WTC11 (cell line): ENCODE measurements at regions not wholly inside any gene's neighbourhood (a gene's known extent, or its start where the extent isn't known, plus 50 kb on each side); places are given as distances from the start of the nearest gene placed in this dataset.

Experiments
- ATAC-seq: fragments of 200-7000 bp; cut with Tn5 transposase; 2 replicates; pipeline ENCODE4 v1.10.0; 2021; ENCODE audit warnings: mild to moderate bottlenecking, moderate library complexity
- CTCF ChIA-PET: fragments of 300-600 bp; sonication (Branson Sonifier 250); formaldehyde crosslinking; loops from one replicate; lab custom pipeline; 2021; ENCODE audit warnings: antibody characterized with exemption; lab: Charles Lee
- POLR2A ChIA-PET: fragments of 350-600 bp; sonication (Branson Sonifier 250); formaldehyde crosslinking; loops from one replicate; lab custom pipeline; 2021; ENCODE audit warnings: antibody characterized with exemption; lab: Charles Lee
- DNase-seq: peaks from one replicate; pipeline ENCODE4 v3.0.0; 2021; ENCODE audit warnings: low spot score
- H3K27ac Mint-ChIP-seq: 2 replicates; pipeline ENCODE4 v1.8.0; 2021; ENCODE audit warnings: mixed read lengths
- H3K27me3 Mint-ChIP-seq: 2 replicates; pipeline ENCODE4 v1.8.0; 2021; ENCODE audit warnings: low read depth, mild to moderate bottlenecking, moderate library complexity, mixed read lengths
- H3K36me3 Mint-ChIP-seq: 2 replicates; pipeline ENCODE4 v1.8.0; 2021; ENCODE audit warnings: mixed read lengths
- H3K4me1 Mint-ChIP-seq: 2 replicates; pipeline ENCODE4 v1.8.0; 2022; ENCODE audit warnings: mixed read lengths
- H3K4me3 Mint-ChIP-seq: 2 replicates; pipeline ENCODE4 v1.8.0; 2021; ENCODE audit warnings: mild to moderate bottlenecking, moderate library complexity, mixed read lengths
- H3K9me3 Mint-ChIP-seq: 2 replicates; pipeline ENCODE4 v1.8.0; 2021; ENCODE audit warnings: mixed read lengths
- NFYB ChIP-seq: sonication (generic); formaldehyde crosslinking; conservative IDR thresholded peaks from 2 replicates; pipeline ENCODE4 v1.8.0; 2022; ENCODE audit warnings: low read depth, missing genetic modification reagents
- NR2C2 ChIP-seq: sonication (generic); formaldehyde crosslinking; IDR thresholded peaks from 2 replicates; pipeline ENCODE4 v1.8.0; 2022; ENCODE audit warnings: mild to moderate bottlenecking, missing genetic modification reagents
- ZNF138 ChIP-seq: sonication (generic); formaldehyde crosslinking; conservative IDR thresholded peaks from 2 replicates; pipeline ENCODE4 v1.8.1; 2022; ENCODE audit warnings: mild to moderate bottlenecking, moderate library complexity, missing genetic modification reagents
- ZNF219 ChIP-seq: sonication (generic); formaldehyde crosslinking; IDR thresholded peaks from 2 replicates; pipeline ENCODE4 v1.8.0; 2023; ENCODE audit warnings: missing genetic modification reagents, mild to moderate bottlenecking, borderline replicate concordance
- TF ChIP-seq, protein P1 (sequence below): fragments of 250-450 bp; sonication (Bioruptor Pico); IDR thresholded peaks from 2 replicates; pipeline ENCODE4 v1.9.0; 2021; ENCODE audit warnings: mild to moderate bottlenecking, borderline replicate concordance
- TF ChIP-seq, protein P2 (sequence below): sonication (generic); formaldehyde crosslinking; IDR thresholded peaks from 2 replicates; pipeline ENCODE4 v1.8.1; 2023; ENCODE audit warnings: mild to moderate bottlenecking, missing genetic modification reagents, borderline replicate concordance
- TF ChIP-seq, protein P3 (sequence below): sonication (generic); formaldehyde crosslinking; IDR thresholded peaks from 2 replicates; pipeline ENCODE4 v1.8.0; 2022; ENCODE audit warnings: mild to moderate bottlenecking, missing genetic modification reagents
- TF ChIP-seq, protein P4 (sequence below): sonication (generic); formaldehyde crosslinking; IDR thresholded peaks from 2 replicates; pipeline ENCODE4 v1.8.1; 2023; ENCODE audit warnings: mild to moderate bottlenecking, missing genetic modification reagents, moderate library complexity
- TF ChIP-seq, protein P5 (sequence below): sonication (generic); formaldehyde crosslinking; IDR thresholded peaks from 2 replicates; pipeline ENCODE4 v1.8.0; 2022; ENCODE audit warnings: missing genetic modification reagents

DNA sequence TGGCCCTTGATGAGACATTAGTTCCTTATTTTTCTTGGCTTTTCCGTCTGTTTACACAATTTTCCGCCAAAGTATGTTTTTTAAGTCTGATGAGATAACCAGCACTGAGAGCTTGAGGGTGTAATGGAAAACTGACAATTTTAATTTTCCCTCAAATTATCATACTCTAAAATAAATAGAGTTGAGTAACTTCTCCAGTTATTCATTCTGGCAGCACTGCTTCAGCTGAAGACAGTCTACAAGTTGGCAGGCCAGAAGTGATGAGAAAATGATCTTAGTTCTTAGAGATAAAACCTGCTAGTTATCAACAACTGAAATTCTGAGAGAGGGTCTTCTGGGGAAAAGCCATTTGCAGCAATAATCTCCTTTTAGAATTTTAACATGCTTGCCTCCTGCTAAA, 241.6 kb upstream of the TET2 start (continued):
- TF ChIP-seq, protein P1, sequence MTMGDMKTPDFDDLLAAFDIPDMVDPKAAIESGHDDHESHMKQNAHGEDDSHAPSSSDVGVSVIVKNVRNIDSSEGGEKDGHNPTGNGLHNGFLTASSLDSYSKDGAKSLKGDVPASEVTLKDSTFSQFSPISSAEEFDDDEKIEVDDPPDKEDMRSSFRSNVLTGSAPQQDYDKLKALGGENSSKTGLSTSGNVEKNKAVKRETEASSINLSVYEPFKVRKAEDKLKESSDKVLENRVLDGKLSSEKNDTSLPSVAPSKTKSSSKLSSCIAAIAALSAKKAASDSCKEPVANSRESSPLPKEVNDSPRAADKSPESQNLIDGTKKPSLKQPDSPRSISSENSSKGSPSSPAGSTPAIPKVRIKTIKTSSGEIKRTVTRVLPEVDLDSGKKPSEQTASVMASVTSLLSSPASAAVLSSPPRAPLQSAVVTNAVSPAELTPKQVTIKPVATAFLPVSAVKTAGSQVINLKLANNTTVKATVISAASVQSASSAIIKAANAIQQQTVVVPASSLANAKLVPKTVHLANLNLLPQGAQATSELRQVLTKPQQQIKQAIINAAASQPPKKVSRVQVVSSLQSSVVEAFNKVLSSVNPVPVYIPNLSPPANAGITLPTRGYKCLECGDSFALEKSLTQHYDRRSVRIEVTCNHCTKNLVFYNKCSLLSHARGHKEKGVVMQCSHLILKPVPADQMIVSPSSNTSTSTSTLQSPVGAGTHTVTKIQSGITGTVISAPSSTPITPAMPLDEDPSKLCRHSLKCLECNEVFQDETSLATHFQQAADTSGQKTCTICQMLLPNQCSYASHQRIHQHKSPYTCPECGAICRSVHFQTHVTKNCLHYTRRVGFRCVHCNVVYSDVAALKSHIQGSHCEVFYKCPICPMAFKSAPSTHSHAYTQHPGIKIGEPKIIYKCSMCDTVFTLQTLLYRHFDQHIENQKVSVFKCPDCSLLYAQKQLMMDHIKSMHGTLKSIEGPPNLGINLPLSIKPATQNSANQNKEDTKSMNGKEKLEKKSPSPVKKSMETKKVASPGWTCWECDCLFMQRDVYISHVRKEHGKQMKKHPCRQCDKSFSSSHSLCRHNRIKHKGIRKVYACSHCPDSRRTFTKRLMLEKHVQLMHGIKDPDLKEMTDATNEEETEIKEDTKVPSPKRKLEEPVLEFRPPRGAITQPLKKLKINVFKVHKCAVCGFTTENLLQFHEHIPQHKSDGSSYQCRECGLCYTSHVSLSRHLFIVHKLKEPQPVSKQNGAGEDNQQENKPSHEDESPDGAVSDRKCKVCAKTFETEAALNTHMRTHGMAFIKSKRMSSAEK (CRISPR knock-in tag), result no peak
- TF ChIP-seq, protein P2, sequence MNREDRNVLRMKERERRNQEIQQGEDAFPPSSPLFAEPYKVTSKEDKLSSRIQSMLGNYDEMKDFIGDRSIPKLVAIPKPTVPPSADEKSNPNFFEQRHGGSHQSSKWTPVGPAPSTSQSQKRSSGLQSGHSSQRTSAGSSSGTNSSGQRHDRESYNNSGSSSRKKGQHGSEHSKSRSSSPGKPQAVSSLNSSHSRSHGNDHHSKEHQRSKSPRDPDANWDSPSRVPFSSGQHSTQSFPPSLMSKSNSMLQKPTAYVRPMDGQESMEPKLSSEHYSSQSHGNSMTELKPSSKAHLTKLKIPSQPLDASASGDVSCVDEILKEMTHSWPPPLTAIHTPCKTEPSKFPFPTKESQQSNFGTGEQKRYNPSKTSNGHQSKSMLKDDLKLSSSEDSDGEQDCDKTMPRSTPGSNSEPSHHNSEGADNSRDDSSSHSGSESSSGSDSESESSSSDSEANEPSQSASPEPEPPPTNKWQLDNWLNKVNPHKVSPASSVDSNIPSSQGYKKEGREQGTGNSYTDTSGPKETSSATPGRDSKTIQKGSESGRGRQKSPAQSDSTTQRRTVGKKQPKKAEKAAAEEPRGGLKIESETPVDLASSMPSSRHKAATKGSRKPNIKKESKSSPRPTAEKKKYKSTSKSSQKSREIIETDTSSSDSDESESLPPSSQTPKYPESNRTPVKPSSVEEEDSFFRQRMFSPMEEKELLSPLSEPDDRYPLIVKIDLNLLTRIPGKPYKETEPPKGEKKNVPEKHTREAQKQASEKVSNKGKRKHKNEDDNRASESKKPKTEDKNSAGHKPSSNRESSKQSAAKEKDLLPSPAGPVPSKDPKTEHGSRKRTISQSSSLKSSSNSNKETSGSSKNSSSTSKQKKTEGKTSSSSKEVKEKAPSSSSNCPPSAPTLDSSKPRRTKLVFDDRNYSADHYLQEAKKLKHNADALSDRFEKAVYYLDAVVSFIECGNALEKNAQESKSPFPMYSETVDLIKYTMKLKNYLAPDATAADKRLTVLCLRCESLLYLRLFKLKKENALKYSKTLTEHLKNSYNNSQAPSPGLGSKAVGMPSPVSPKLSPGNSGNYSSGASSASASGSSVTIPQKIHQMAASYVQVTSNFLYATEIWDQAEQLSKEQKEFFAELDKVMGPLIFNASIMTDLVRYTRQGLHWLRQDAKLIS (CRISPR knock-in tag), result no peak

DNA sequence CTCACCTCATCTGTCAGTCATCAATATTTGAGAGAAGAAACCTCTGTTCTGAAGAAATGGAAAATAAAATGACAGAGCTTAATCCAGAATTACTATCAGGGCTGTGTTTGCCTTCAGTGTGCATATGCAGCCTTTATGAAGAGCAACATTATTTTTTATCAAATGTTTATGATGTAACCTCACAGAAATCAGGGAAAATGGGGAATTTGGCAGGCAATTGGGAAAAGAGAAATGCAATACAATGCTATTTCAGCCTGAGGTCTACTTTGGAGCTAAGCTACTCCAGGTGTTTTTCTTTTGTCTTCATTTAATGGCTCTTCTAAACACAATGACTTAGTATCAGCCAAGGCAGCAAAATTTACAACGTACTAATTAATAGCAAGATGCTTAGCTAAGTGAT, 241.1 kb upstream of the TET2 start:
- ATAC-seq (no peak), DNase-seq (no peak)
- POLR2A ChIA-PET, result no interaction called here
- Mint-ChIP-seq H3K27ac (no peak overlapping the region), H3K9me3 (no peaks in the 10 kb centered on the region), H3K36me3 (no peaks in the 10 kb centered on the region), H3K4me3 (no peak overlapping the region), H3K27me3 (peaks cover 94% of the 10 kb centered on the region), H3K4me1 (peaks cover 4% of the 10 kb centered on the region; the same call in 1 of the 2 replicates)
- TF ChIP-seq NR2C2 (CRISPR knock-in tag), result no peak
- no peak for TF ChIP-seq NFYB (CRISPR knock-in tag)
- no peak for TF ChIP-seq ZNF138 (CRISPR knock-in tag)
- TF ChIP-seq, protein P3, sequence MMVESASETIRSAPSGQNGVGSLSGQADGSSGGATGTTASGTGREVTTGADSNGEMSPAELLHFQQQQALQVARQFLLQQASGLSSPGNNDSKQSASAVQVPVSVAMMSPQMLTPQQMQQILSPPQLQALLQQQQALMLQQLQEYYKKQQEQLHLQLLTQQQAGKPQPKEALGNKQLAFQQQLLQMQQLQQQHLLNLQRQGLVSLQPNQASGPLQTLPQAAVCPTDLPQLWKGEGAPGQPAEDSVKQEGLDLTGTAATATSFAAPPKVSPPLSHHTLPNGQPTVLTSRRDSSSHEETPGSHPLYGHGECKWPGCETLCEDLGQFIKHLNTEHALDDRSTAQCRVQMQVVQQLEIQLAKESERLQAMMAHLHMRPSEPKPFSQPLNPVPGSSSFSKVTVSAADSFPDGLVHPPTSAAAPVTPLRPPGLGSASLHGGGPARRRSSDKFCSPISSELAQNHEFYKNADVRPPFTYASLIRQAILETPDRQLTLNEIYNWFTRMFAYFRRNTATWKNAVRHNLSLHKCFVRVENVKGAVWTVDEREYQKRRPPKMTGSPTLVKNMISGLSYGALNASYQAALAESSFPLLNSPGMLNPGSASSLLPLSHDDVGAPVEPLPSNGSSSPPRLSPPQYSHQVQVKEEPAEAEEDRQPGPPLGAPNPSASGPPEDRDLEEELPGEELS (CRISPR knock-in tag), result no peak
- no peak for TF ChIP-seq ZNF219 (CRISPR knock-in tag)
- TF ChIP-seq, protein P4, sequence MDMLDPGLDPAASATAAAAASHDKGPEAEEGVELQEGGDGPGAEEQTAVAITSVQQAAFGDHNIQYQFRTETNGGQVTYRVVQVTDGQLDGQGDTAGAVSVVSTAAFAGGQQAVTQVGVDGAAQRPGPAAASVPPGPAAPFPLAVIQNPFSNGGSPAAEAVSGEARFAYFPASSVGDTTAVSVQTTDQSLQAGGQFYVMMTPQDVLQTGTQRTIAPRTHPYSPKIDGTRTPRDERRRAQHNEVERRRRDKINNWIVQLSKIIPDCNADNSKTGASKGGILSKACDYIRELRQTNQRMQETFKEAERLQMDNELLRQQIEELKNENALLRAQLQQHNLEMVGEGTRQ (CRISPR knock-in tag), result no peak
- TF ChIP-seq, protein P5, sequence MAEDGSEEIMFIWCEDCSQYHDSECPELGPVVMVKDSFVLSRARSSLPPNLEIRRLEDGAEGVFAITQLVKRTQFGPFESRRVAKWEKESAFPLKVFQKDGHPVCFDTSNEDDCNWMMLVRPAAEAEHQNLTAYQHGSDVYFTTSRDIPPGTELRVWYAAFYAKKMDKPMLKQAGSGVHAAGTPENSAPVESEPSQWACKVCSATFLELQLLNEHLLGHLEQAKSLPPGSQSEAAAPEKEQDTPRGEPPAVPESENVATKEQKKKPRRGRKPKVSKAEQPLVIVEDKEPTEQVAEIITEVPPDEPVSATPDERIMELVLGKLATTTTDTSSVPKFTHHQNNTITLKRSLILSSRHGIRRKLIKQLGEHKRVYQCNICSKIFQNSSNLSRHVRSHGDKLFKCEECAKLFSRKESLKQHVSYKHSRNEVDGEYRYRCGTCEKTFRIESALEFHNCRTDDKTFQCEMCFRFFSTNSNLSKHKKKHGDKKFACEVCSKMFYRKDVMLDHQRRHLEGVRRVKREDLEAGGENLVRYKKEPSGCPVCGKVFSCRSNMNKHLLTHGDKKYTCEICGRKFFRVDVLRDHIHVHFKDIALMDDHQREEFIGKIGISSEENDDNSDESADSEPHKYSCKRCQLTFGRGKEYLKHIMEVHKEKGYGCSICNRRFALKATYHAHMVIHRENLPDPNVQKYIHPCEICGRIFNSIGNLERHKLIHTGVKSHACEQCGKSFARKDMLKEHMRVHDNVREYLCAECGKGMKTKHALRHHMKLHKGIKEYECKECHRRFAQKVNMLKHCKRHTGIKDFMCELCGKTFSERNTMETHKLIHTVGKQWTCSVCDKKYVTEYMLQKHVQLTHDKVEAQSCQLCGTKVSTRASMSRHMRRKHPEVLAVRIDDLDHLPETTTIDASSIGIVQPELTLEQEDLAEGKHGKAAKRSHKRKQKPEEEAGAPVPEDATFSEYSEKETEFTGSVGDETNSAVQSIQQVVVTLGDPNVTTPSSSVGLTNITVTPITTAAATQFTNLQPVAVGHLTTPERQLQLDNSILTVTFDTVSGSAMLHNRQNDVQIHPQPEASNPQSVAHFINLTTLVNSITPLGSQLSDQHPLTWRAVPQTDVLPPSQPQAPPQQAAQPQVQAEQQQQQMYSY (CRISPR knock-in tag), result no peak
- CTCF ChIA-PET, result no interaction called here
